ENCODE measurements at regions not wholly inside any gene's neighbourhood (a gene's known extent, or its start where the extent isn't known, plus 50 kb on each side); places are given as distances from the start of the nearest gene placed in this dataset.

DNA sequence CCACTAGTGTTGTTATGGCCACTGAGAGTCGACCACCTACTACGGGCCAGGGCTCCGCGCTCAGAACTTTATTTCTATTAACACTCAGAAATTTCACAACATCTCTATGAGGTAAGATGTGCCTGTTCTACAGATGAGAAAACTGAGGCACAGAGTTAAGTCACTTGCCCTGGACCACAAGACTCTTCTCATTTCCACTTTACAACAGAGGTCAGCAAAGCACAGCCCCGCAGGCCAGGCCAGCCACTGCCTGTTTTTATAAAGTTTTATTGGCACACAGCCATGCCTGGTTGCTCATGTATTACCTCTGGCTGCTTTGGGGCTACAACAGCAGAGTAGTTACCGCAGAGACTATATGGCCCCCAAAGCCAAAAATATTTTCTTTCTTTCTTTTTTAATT lies 503.6 kb downstream of the SHQ1 start:
- no TSS peak for BruUV-seq (replicated peaks)
- Histone ChIP-seq H3K4me3 (ENCODE audit: low read depth in 2 of 2, low read length in 2 of 2) (no peak overlapping the region), H3K27me3 (ENCODE audit: control insufficient read depth, insufficient read depth, low read length) (no peaks in the 10 kb centered on the region), H3K4me1 (ENCODE audit: control insufficient read depth, insufficient read depth, low read length) (peaks cover under 1% of the 10 kb centered on the region; the same call in 1 of the 2 replicates), H3K36me3 (ENCODE audit: control insufficient read depth, insufficient read depth, low read length) (no peaks in the 10 kb centered on the region), H3K27ac (ENCODE audit: low read length) (no peak overlapping the region), H3K9me3 (ENCODE audit: control insufficient read depth, insufficient read depth, low read depth, low read length) (no peaks in the 10 kb centered on the region)
- POLR2A ChIA-PET, result no interaction called here
- CTCF ChIA-PET, result no interaction called here
- no peak for DNase-seq (ENCODE audit: low read depth, low spot score)
- no peak for ATAC-seq
- intact Hi-C loops (cut with micrococcal nuclease; ENCODE audit: unreplicated experiment), result no loop called here
- TF ChIP-seq, protein P1, sequence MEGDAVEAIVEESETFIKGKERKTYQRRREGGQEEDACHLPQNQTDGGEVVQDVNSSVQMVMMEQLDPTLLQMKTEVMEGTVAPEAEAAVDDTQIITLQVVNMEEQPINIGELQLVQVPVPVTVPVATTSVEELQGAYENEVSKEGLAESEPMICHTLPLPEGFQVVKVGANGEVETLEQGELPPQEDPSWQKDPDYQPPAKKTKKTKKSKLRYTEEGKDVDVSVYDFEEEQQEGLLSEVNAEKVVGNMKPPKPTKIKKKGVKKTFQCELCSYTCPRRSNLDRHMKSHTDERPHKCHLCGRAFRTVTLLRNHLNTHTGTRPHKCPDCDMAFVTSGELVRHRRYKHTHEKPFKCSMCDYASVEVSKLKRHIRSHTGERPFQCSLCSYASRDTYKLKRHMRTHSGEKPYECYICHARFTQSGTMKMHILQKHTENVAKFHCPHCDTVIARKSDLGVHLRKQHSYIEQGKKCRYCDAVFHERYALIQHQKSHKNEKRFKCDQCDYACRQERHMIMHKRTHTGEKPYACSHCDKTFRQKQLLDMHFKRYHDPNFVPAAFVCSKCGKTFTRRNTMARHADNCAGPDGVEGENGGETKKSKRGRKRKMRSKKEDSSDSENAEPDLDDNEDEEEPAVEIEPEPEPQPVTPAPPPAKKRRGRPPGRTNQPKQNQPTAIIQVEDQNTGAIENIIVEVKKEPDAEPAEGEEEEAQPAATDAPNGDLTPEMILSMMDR (IDR thresholded peaks at IDR 0.05), result no peak
- in situ Hi-C loops (cut with HindIII; ENCODE audit: low pct_unique_long_range_greater_than_20kb, low sequenced_read_pairs), result no loop called here

DNA sequence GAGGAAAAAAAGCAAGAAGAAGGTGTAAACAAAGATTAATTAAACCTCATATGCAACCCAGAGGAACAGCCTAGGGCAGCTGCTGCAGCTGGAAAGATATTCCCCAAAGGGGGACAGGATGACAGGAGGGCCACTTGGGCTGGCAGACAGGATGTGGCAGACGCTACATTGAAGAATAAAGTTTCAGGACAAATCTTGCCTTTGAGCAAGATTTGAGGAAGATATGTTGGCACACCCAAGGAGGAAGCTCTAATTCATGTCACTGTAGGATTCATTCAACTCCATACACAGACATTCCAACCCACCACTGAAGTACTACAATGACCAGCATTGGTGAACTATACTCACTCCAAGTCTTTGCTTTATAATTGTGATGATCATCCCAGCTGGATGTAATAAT lies 504.0 kb downstream of the SHQ1 start:
- H3K36me3 ChIP-seq (ENCODE audit: control insufficient read depth, insufficient read depth, low read length), result no peaks in the 10 kb centered on the region
- intact Hi-C loops (cut with micrococcal nuclease; ENCODE audit: unreplicated experiment), result no loop called here
- CTCF ChIA-PET, result no interaction called here
- H3K9me3 ChIP-seq (ENCODE audit: control insufficient read depth, insufficient read depth, low read depth, low read length), result no peaks in the 10 kb centered on the region
- in situ Hi-C loops (cut with HindIII; ENCODE audit: low pct_unique_long_range_greater_than_20kb, low sequenced_read_pairs), result no loop called here
- BruUV-seq (replicated peaks), result no TSS peak
- H3K27ac ChIP-seq (ENCODE audit: low read length), result no peak overlapping the region
- H3K4me1 ChIP-seq (ENCODE audit: control insufficient read depth, insufficient read depth, low read length), result peaks cover 4% of the 10 kb centered on the region
- DNase-seq (ENCODE audit: low read depth, low spot score) (no peak), ATAC-seq (no peak)
- no peak overlapping the region for H3K4me3 ChIP-seq (ENCODE audit: low read depth in 2 of 2, low read length in 2 of 2)
- POLR2A ChIA-PET, result no interaction called here
- no peak for TF ChIP-seq POLR2AphosphoS5 (IDR thresholded peaks at IDR 0.05; ENCODE audit: low read depth, low read length)
- TF ChIP-seq, protein P1 (IDR thresholded peaks at IDR 0.05), result no peak
- no peak for TF ChIP-seq SIN3A (IDR thresholded peaks at IDR 0.05; ENCODE audit: borderline replicate concordance, insufficient read depth, low read depth, low read length)
- TF ChIP-seq, protein P2, sequence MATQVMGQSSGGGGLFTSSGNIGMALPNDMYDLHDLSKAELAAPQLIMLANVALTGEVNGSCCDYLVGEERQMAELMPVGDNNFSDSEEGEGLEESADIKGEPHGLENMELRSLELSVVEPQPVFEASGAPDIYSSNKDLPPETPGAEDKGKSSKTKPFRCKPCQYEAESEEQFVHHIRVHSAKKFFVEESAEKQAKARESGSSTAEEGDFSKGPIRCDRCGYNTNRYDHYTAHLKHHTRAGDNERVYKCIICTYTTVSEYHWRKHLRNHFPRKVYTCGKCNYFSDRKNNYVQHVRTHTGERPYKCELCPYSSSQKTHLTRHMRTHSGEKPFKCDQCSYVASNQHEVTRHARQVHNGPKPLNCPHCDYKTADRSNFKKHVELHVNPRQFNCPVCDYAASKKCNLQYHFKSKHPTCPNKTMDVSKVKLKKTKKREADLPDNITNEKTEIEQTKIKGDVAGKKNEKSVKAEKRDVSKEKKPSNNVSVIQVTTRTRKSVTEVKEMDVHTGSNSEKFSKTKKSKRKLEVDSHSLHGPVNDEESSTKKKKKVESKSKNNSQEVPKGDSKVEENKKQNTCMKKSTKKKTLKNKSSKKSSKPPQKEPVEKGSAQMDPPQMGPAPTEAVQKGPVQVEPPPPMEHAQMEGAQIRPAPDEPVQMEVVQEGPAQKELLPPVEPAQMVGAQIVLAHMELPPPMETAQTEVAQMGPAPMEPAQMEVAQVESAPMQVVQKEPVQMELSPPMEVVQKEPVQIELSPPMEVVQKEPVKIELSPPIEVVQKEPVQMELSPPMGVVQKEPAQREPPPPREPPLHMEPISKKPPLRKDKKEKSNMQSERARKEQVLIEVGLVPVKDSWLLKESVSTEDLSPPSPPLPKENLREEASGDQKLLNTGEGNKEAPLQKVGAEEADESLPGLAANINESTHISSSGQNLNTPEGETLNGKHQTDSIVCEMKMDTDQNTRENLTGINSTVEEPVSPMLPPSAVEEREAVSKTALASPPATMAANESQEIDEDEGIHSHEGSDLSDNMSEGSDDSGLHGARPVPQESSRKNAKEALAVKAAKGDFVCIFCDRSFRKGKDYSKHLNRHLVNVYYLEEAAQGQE (IDR thresholded peaks at IDR 0.05; ENCODE audit: insufficient read depth in 1 of 2, low read depth in 2 of 2, low read length in 1 of 2), result no peak
- no peak for TF ChIP-seq TCF7L2 (IDR thresholded peaks at IDR 0.05; ENCODE audit: low read depth, low read length)
- H3K27me3 ChIP-seq (ENCODE audit: control insufficient read depth, insufficient read depth, low read length), result no peaks in the 10 kb centered on the region

DNA sequence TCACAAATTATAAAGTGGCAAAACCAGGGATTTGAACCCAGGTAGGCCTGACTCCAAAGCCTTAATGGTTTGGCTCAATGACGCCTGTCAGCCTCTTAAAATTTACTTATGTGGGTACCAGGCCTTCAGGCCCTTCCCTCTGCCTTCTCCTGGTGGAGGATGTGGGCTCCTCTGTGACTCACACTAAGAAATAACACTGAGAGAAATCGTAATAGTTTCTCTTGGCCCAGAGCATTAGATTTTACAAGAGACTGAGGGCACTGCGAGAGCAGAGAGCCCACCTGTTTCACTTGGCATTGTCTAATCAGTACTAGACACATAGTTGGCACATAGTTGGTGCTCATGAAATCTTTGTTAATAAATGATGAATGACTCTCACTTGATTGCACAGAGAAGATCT lies 505.2 kb downstream of the SHQ1 start:
- Histone ChIP-seq H3K27me3 (ENCODE audit: control insufficient read depth, insufficient read depth, low read length) (no peaks in the 10 kb centered on the region), H3K4me1 (ENCODE audit: control insufficient read depth, insufficient read depth, low read length) (peaks cover 11% of the 10 kb centered on the region), H3K36me3 (ENCODE audit: control insufficient read depth, insufficient read depth, low read length) (no peaks in the 10 kb centered on the region), H3K27ac (ENCODE audit: low read length) (no peak overlapping the region), H3K9me3 (ENCODE audit: control insufficient read depth, insufficient read depth, low read depth, low read length) (no peaks in the 10 kb centered on the region), H3K4me3 (ENCODE audit: low read depth in 2 of 2, low read length in 2 of 2) (no peak overlapping the region)
- no peak for ATAC-seq
- ChIA-PET CTCF (no interaction called here), POLR2A (no interaction called here)
- in situ Hi-C loops (cut with HindIII; ENCODE audit: low pct_unique_long_range_greater_than_20kb, low sequenced_read_pairs) (no loop called here), intact Hi-C loops (cut with micrococcal nuclease; ENCODE audit: unreplicated experiment) (no loop called here)
- DNase-seq (ENCODE audit: low read depth, low spot score), result no peak
- no TSS peak for BruUV-seq (replicated peaks)
- no peak for TF ChIP-seq POLR2AphosphoS5 (IDR thresholded peaks at IDR 0.05; ENCODE audit: low read depth, low read length)
